Ishikawa (cell line): ENCODE measurements at regions not wholly inside any gene's neighbourhood (a gene's known extent, or its start where the extent isn't known, plus 50 kb on each side); places are given as distances from the start of the nearest gene placed in this dataset.

Experiments used
- CEBPB ChIP-seq: IDR thresholded peaks from 2 replicates; pipeline ENCODE4 v1.6.1; 2012
- CREB1 ChIP-seq: IDR thresholded peaks from 2 replicates; pipeline ENCODE4 v1.6.1; 2012; ENCODE audit warnings: low read depth
- EGR1 ChIP-seq: IDR thresholded peaks from 2 replicates; pipeline ENCODE4 v1.6.1; 2012
- EP300 ChIP-seq: IDR thresholded peaks from 2 replicates; pipeline ENCODE4 v1.6.1; 2012; ENCODE audit warnings: borderline replicate concordance
- FOXM1 ChIP-seq: IDR thresholded peaks from 2 replicates; pipeline ENCODE4 v1.6.1; 2012; ENCODE audit warnings: low read depth, borderline replicate concordance
- MAX ChIP-seq: IDR thresholded peaks from 2 replicates; pipeline ENCODE4 v1.6.1; 2012
- NFIC ChIP-seq: IDR thresholded peaks from 2 replicates; pipeline ENCODE4 v1.6.1; 2012
- RAD21 ChIP-seq: IDR thresholded peaks from 2 replicates; pipeline ENCODE4 v1.6.1; 2012; ENCODE audit warnings: low read depth
- TAF1 ChIP-seq: IDR thresholded peaks from 2 replicates; pipeline ENCODE4 v1.6.1; 2012; ENCODE audit warnings: low read depth, mild to moderate bottlenecking
- TCF12 ChIP-seq: IDR thresholded peaks from 2 replicates; pipeline ENCODE4 v1.6.1; 2012; ENCODE audit warnings: low read depth
- TEAD4 ChIP-seq: IDR thresholded peaks from 2 replicates; pipeline ENCODE4 v1.6.1; 2012
- YY1 ChIP-seq: IDR thresholded peaks from 2 replicates; pipeline ENCODE4 v1.6.1; 2012; ENCODE audit warnings: low read depth
- ZBTB7A ChIP-seq: IDR thresholded peaks from 2 replicates; pipeline ENCODE4 v1.6.1; 2012; ENCODE audit warnings: low read depth
- TF ChIP-seq, protein P1 (sequence below): IDR thresholded peaks from 2 replicates; pipeline ENCODE4 v1.6.1; 2012; ENCODE audit warnings: low read depth, mild to moderate bottlenecking
- TF ChIP-seq, protein P2 (sequence below): IDR thresholded peaks from 2 replicates; pipeline ENCODE4 v1.6.1; 2012

- no peak for TF ChIP-seq ZBTB7A
- no peak for TF ChIP-seq EGR1
- TF ChIP-seq EP300 = no peak
- no peak for TF ChIP-seq FOXM1
- TF ChIP-seq, protein P1, sequence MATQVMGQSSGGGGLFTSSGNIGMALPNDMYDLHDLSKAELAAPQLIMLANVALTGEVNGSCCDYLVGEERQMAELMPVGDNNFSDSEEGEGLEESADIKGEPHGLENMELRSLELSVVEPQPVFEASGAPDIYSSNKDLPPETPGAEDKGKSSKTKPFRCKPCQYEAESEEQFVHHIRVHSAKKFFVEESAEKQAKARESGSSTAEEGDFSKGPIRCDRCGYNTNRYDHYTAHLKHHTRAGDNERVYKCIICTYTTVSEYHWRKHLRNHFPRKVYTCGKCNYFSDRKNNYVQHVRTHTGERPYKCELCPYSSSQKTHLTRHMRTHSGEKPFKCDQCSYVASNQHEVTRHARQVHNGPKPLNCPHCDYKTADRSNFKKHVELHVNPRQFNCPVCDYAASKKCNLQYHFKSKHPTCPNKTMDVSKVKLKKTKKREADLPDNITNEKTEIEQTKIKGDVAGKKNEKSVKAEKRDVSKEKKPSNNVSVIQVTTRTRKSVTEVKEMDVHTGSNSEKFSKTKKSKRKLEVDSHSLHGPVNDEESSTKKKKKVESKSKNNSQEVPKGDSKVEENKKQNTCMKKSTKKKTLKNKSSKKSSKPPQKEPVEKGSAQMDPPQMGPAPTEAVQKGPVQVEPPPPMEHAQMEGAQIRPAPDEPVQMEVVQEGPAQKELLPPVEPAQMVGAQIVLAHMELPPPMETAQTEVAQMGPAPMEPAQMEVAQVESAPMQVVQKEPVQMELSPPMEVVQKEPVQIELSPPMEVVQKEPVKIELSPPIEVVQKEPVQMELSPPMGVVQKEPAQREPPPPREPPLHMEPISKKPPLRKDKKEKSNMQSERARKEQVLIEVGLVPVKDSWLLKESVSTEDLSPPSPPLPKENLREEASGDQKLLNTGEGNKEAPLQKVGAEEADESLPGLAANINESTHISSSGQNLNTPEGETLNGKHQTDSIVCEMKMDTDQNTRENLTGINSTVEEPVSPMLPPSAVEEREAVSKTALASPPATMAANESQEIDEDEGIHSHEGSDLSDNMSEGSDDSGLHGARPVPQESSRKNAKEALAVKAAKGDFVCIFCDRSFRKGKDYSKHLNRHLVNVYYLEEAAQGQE = no peak
- TF ChIP-seq CEBPB = no peak
- no peak for TF ChIP-seq TCF12
- TF ChIP-seq MAX = no peak
- TF ChIP-seq YY1 = no peak
- TF ChIP-seq NFIC = no peak
These were observed 619.3 kb downstream of the TLE4 start for GRCh38 chr9:80191108-80191507.

DNA sequence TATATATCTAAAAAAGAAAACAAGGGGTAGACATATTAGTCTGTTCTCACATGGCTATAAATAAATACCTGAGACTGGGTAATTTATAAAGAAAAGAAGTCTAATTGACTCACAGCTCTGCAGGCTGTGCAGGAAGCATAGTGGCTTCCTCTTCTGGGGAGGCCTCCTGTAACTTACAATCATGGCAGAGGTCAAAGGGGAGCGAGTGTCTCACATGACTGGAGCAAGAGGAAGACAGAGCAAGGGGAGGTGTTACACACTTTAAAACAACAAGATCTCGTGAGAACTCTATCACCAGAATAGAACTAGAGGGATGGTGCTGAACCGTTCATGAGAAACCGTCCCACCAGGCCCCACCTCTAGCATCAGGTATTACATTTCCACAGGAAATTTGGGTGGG is 616.8 kb downstream of the TLE4 start:
- TF ChIP-seq EGR1 = no peak
- no peak for TF ChIP-seq FOXM1
- no peak for TF ChIP-seq YY1
- TF ChIP-seq, protein P1 = no peak
- TF ChIP-seq RAD21 = no peak
- TF ChIP-seq NFIC = no peak
- TF ChIP-seq, protein P2, sequence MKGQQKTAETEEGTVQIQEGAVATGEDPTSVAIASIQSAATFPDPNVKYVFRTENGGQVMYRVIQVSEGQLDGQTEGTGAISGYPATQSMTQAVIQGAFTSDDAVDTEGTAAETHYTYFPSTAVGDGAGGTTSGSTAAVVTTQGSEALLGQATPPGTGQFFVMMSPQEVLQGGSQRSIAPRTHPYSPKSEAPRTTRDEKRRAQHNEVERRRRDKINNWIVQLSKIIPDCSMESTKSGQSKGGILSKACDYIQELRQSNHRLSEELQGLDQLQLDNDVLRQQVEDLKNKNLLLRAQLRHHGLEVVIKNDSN = no peak
- no peak for TF ChIP-seq MAX
- TF ChIP-seq TEAD4 = no peak
- no peak for TF ChIP-seq TCF12
- TF ChIP-seq EP300 = no peak
- no peak for TF ChIP-seq CREB1
- no peak for TF ChIP-seq ZBTB7A
- TF ChIP-seq TAF1 = no peak
- TF ChIP-seq CEBPB = no peak

- TF ChIP-seq EGR1 (no peak), ZBTB7A (no peak), EP300 (no peak), TCF12 (no peak), YY1 (no peak), NFIC (no peak), FOXM1 (no peak), CREB1 (no peak), MAX (no peak)
- TF ChIP-seq, protein P1 = no peak
These were observed 613.5 kb downstream of the TLE4 start for GRCh38 chr9:80185112-80185738.

DNA sequence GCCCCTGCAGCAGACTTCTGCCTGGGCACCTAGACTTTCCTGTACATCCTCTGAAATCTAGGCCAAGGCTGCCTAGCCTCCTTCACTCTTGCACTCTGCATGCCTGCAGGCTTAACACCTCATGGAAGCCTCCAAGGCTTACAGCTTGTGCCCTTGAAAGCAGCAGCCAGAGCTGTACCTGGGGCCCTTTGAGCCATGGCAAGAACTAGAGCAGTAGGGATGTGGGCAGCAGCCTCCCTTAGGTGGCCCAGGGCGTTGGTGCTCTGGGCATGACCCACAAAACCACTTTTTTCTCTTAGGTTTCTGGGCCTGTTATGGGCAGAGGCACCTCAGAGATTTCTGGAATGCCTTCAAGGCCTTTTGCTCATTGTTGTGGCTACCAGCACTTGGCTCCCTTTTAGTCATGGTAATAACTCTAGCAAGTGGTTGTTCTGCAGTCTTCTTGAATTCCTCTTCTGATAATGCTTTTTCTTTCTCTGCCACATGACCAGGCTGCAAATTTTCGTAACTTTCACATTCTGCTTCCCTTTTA is 606.2 kb downstream of the TLE4 start:
- TF ChIP-seq EGR1 (no peak), CREB1 (no peak), EP300 (no peak)
